ENCODE measurements at regions not wholly inside any gene's neighbourhood (a gene's known extent, or its start where the extent isn't known, plus 50 kb on each side); places are given as distances from the start of the nearest gene placed in this dataset.

GRCh38 chr4:75169427-75169826 is 236.5 kb downstream of the PARM1 start:
- TF ChIP-seq CTCF (IDR thresholded peaks at IDR 0.05; ENCODE audit: low read depth, low read length): no peak
- no peak for TF ChIP-seq EZH2phosphoT487 (IDR thresholded peaks at IDR 0.05; ENCODE audit: low read depth)
